ENCODE measurements at regions not wholly inside any gene's neighbourhood (a gene's known extent, or its start where the extent isn't known, plus 50 kb on each side); places are given as distances from the start of the nearest gene placed in this dataset.
"Not testable (repeated sequence)": the region's sequence is repeated elsewhere in the genome, so short reads cannot be mapped to it uniquely, and the experiment has no call there.

- DNase-seq (ENCODE audit: low read depth) = no peak
Measured at GRCh38 chr20:16864069-16864468, 115.9 kb downstream of the OTOR start.

GRCh38 chr20:16864963-16865362 is 116.8 kb downstream of the OTOR start:
- DNase-seq (ENCODE audit: low read depth) = no peak

GRCh38 chr20:16865406-16865805 is 117.2 kb downstream of the OTOR start:
- DNase-seq (ENCODE audit: low read depth) = no peak

GRCh38 chr20:16873124-16873523 is 125.0 kb downstream of the OTOR start:
- DNase-seq (ENCODE audit: low read depth) = not testable (repeated sequence)

- no peak for DNase-seq (ENCODE audit: low read depth)
Measured at GRCh38 chr20:16877053-16877554, 128.9 kb downstream of the OTOR start.

GRCh38 chr20:16885746-16886145 is 137.6 kb downstream of the OTOR start:
- DNase-seq (ENCODE audit: low read depth) = no peak

- no peak for DNase-seq (ENCODE audit: low read depth)
Measured at GRCh38 chr20:16898433-16898832, 150.3 kb downstream of the OTOR start.

- no peak for DNase-seq (ENCODE audit: low read depth)
Measured at GRCh38 chr20:16902662-16903061, 154.5 kb downstream of the OTOR start.

- DNase-seq (ENCODE audit: low read depth) = no peak
Measured at GRCh38 chr20:16904751-16905150, 156.6 kb downstream of the OTOR start.

- no peak for DNase-seq (ENCODE audit: low read depth)
Measured at GRCh38 chr20:16914277-16914676, 166.1 kb downstream of the OTOR start.

GRCh38 chr20:16916165-16916564 is 168.0 kb downstream of the OTOR start:
- DNase-seq (ENCODE audit: low read depth) = no peak

- DNase-seq (ENCODE audit: low read depth) = no peak
Measured at GRCh38 chr20:16917636-16918035, 169.5 kb downstream of the OTOR start.

- no peak for DNase-seq (ENCODE audit: low read depth)
Measured at GRCh38 chr20:16918366-16918765, 170.2 kb downstream of the OTOR start.

- DNase-seq (ENCODE audit: low read depth) = no peak
Measured at GRCh38 chr20:16919841-16920240, 171.7 kb downstream of the OTOR start.

- DNase-seq (ENCODE audit: low read depth) = peak; percentile 91
Measured at GRCh38 chr20:16922834-16923233, 174.7 kb downstream of the OTOR start.

- DNase-seq (ENCODE audit: low read depth) = no peak
Measured at GRCh38 chr20:16926626-16927430, 178.7 kb downstream of the OTOR start.

GRCh38 chr20:16929756-16930155 is 181.6 kb downstream of the OTOR start:
- no peak for DNase-seq (ENCODE audit: low read depth)

- DNase-seq (ENCODE audit: low read depth) = no peak
Measured at GRCh38 chr20:16930656-16931055, 182.5 kb downstream of the OTOR start.

- no peak for DNase-seq (ENCODE audit: low read depth)
Measured at GRCh38 chr20:16939051-16939450, 190.9 kb downstream of the OTOR start.

GRCh38 chr20:16940701-16941100 is 192.5 kb downstream of the OTOR start:
- DNase-seq (ENCODE audit: low read depth) = no peak

GRCh38 chr20:16942051-16942450 is 193.9 kb downstream of the OTOR start:
- DNase-seq (ENCODE audit: low read depth) = no peak

- DNase-seq (ENCODE audit: low read depth) = no peak
Measured at GRCh38 chr20:16942756-16943155, 194.6 kb downstream of the OTOR start.

- DNase-seq (ENCODE audit: low read depth) = no peak
Measured at GRCh38 chr20:16944745-16945144, 196.6 kb downstream of the OTOR start.

GRCh38 chr20:16945619-16946018 is 197.5 kb downstream of the OTOR start:
- no peak for DNase-seq (ENCODE audit: low read depth)

All from fibroblast of the conjunctiva (primary cell).